Nucleus accumbens (tissue), 56 donors: ENCODE measurements at regions not wholly inside any gene's neighbourhood (a gene's known extent, or its start where the extent isn't known, plus 50 kb on each side); places are given as distances from the start of the nearest gene placed in this dataset.
"Not testable (repeated sequence)": the region's sequence is repeated elsewhere in the genome, so short reads cannot be mapped to it uniquely, and the experiment has no call there.

Experiments used
- DNase-seq, 56 donors: peaks; one replicate each; lab custom pipeline; 2025; lab: John Stamatoyannopoulos, UW

- peak in 8 of 56 donors; percentile 0 to 44 (median 15) for DNase-seq
Observed at GRCh38 chr3:109784852-109785631, 447.7 kb upstream of the DPPA4 start.

GRCh38 chr3:109803274-109803673 lies 465.9 kb upstream of the DPPA4 start:
- no peak for DNase-seq

GRCh38 chr3:109804697-109805096 lies 467.4 kb upstream of the DPPA4 start:
- DNase-seq, result no peak

- DNase-seq, result no peak
Observed at GRCh38 chr3:109806929-109807328, 469.6 kb upstream of the DPPA4 start.

- no peak for DNase-seq
Observed at GRCh38 chr3:109809513-109809912, 472.2 kb upstream of the DPPA4 start.

GRCh38 chr3:109818081-109818480 lies 480.7 kb upstream of the DPPA4 start:
- no peak for DNase-seq

- DNase-seq, result no peak
Observed at GRCh38 chr3:109819734-109820133, 482.4 kb upstream of the DPPA4 start.

GRCh38 chr3:109825971-109826810 lies 488.8 kb upstream of the DPPA4 start:
- peak in 17 of 56 donors; percentile 2 to 39 (median 7) for DNase-seq

- no peak for DNase-seq
Observed at GRCh38 chr3:109831403-109831802, 494.1 kb upstream of the DPPA4 start.

- no peak for DNase-seq
Observed at GRCh38 chr3:109835958-109836357, 498.6 kb upstream of the DPPA4 start.

GRCh38 chr3:109851854-109852253 lies 514.5 kb upstream of the DPPA4 start:
- DNase-seq, result no peak

- DNase-seq, result no peak
Observed at GRCh38 chr3:109852283-109852682, 514.9 kb upstream of the DPPA4 start.

- no peak for DNase-seq
Observed at GRCh38 chr3:109853077-109853731, 515.9 kb upstream of the DPPA4 start.

GRCh38 chr3:109863701-109864100 lies 526.4 kb upstream of the DPPA4 start:
- DNase-seq, result no peak

- DNase-seq, result no peak
Observed at GRCh38 chr3:109864452-109864851, 527.1 kb upstream of the DPPA4 start.

GRCh38 chr3:109869586-109869985 lies 532.2 kb upstream of the DPPA4 start:
- DNase-seq, result no peak

GRCh38 chr3:109874896-109875708 lies 537.8 kb upstream of the DPPA4 start:
- DNase-seq, result no peak

- DNase-seq, result not testable (repeated sequence)
Observed at GRCh38 chr3:109877616-109878015, 540.3 kb upstream of the DPPA4 start.

GRCh38 chr3:109882144-109882543 lies 544.8 kb upstream of the DPPA4 start:
- DNase-seq, result no peak

GRCh38 chr3:109887293-109887692 lies 549.9 kb upstream of the DPPA4 start:
- DNase-seq, result no peak
